ENCODE measurements at regions not wholly inside any gene's neighbourhood (a gene's known extent, or its start where the extent isn't known, plus 50 kb on each side); places are given as distances from the start of the nearest gene placed in this dataset.

DNA sequence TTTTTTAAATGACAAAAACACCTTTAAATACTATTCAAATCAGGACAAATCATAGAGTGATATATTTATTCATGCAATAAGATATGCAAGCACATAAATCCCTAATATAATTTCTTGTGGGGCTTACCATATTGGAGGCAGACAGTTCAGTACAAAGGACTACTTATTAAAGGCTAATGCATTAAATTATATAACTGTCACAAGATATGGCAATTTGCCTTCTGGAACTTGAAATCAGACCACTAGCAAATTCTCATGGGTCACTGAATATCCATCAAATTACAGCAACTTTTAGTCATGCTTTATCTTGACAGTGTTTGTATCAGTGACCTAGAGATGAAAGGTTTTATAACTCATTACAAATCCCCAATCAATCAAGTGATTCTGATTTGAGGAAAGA lies 54.1 kb upstream of the NCAM2 start:
- no peaks in the 10 kb centered on the region for H3K36me3 ChIP-seq (replicated peaks)
- TF ChIP-seq, protein P1, sequence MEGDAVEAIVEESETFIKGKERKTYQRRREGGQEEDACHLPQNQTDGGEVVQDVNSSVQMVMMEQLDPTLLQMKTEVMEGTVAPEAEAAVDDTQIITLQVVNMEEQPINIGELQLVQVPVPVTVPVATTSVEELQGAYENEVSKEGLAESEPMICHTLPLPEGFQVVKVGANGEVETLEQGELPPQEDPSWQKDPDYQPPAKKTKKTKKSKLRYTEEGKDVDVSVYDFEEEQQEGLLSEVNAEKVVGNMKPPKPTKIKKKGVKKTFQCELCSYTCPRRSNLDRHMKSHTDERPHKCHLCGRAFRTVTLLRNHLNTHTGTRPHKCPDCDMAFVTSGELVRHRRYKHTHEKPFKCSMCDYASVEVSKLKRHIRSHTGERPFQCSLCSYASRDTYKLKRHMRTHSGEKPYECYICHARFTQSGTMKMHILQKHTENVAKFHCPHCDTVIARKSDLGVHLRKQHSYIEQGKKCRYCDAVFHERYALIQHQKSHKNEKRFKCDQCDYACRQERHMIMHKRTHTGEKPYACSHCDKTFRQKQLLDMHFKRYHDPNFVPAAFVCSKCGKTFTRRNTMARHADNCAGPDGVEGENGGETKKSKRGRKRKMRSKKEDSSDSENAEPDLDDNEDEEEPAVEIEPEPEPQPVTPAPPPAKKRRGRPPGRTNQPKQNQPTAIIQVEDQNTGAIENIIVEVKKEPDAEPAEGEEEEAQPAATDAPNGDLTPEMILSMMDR (IDR thresholded peaks at IDR 0.05; ENCODE audit: low read depth, low read length, missing control alignments) = no peak
- H3K27me3 ChIP-seq (replicated peaks) = no peaks in the 10 kb centered on the region
- in situ Hi-C loops (cut with HindIII; ENCODE audit: low pct_ligation_motif_present, low sequenced_read_pairs) = no loop called here
- H3K4me3 ChIP-seq (ENCODE audit: low read depth, low read length) = no peak overlapping the region
- H3K27ac ChIP-seq = no peak overlapping the region
- DNase-seq = no peak

DNA sequence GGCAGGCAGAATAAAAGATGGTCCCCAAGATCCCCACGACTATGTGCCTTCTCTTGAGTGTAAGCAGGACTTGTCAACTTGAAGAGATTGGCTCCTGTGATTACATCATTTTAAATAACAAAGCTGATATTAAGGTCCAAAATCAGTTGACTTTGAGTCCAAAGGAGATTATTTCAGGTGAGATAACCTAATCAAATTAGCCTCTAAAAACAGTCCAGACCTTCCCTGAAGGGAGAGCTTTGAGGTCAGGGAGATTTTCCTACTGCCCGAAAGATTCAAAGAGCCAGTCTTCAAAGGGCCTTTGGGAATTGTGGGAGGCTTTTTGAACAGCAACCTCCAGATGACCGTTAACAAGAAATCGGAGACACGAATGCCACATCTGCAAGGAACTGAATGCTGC lies 51.5 kb upstream of the NCAM2 start:
- H3K27me3 ChIP-seq (replicated peaks) = no peaks in the 10 kb centered on the region
- in situ Hi-C loops (cut with HindIII; ENCODE audit: low pct_ligation_motif_present, low sequenced_read_pairs) = no loop called here
- H3K4me3 ChIP-seq (ENCODE audit: low read depth, low read length) = no peak overlapping the region
- TF ChIP-seq, protein P1 (IDR thresholded peaks at IDR 0.05; ENCODE audit: low read depth, low read length, missing control alignments) = no peak
- DNase-seq = no peak
- no peaks in the 10 kb centered on the region for H3K36me3 ChIP-seq (replicated peaks)
- no peak overlapping the region for H3K27ac ChIP-seq
